HEK293T (cell line): ENCODE measurements at regions not wholly inside any gene's neighbourhood (a gene's known extent, or its start where the extent isn't known, plus 50 kb on each side); places are given as distances from the start of the nearest gene placed in this dataset.

Experiments used
- BHLHE40 ChIP-seq: fragments of 450-650 bp; IDR thresholded peaks from 2 replicates; pipeline ENCODE4 v1.6.1; 2016; ENCODE audit warnings: mild to moderate bottlenecking, moderate library complexity, borderline replicate concordance
- FOXA1 ChIP-seq: fragments of 450-650 bp; IDR thresholded peaks from 2 replicates; pipeline ENCODE4 v1.6.1; 2016; ENCODE audit warnings: mild to moderate bottlenecking
- FOXK2 ChIP-seq: fragments of 450-650 bp; IDR thresholded peaks from 2 replicates; pipeline ENCODE4 v1.6.1; 2016; ENCODE audit warnings: mild to moderate bottlenecking
- FOXM1 ChIP-seq: fragments of 450-650 bp; IDR thresholded peaks from 2 replicates; pipeline ENCODE4 v1.6.1; 2017; ENCODE audit warnings: mild to moderate bottlenecking, borderline replicate concordance
- LEF1 ChIP-seq: fragments of 450-650 bp; IDR thresholded peaks from 2 replicates; pipeline ENCODE4 v1.6.1; 2017; ENCODE audit warnings: mild to moderate bottlenecking, borderline replicate concordance
- SP1 ChIP-seq: fragments of 450-650 bp; IDR thresholded peaks from 2 replicates; pipeline ENCODE4 v1.6.1; 2017

- TF ChIP-seq LEF1 (no peak), FOXA1 (no peak), FOXK2 (no peak), FOXM1 (no peak), BHLHE40 (no peak), SP1 (no peak)
Observed at GRCh38 chr13:22625691-22626090, 555.1 kb upstream of the SGCG start.
